ENCODE measurements at regions not wholly inside any gene's neighbourhood (a gene's known extent, or its start where the extent isn't known, plus 50 kb on each side); places are given as distances from the start of the nearest gene placed in this dataset.
"Not testable (repeated sequence)": the region's sequence is repeated elsewhere in the genome, so short reads cannot be mapped to it uniquely, and the experiment has no call there.

DNA sequence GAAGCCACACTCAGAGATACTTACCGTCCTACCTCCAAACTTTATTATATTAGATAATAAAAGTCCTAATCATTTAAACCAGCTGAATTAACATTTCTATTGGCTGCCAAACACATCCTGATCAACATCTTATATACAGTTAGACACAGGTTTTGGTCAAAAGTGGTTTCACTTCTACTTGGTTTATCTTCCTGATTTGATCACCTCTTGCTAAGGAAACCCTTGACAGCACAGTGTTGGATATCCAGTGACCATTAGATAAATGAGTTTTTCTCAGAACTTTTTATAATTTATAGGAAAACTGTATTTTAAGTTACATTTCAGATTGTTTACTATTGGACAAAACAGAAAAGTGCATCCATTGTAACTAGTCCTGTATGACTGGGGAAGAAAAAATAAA lies 198.4 kb upstream of the NR2F2 start:
- no peak for DNase-seq (ENCODE audit: low spot score)

DNA sequence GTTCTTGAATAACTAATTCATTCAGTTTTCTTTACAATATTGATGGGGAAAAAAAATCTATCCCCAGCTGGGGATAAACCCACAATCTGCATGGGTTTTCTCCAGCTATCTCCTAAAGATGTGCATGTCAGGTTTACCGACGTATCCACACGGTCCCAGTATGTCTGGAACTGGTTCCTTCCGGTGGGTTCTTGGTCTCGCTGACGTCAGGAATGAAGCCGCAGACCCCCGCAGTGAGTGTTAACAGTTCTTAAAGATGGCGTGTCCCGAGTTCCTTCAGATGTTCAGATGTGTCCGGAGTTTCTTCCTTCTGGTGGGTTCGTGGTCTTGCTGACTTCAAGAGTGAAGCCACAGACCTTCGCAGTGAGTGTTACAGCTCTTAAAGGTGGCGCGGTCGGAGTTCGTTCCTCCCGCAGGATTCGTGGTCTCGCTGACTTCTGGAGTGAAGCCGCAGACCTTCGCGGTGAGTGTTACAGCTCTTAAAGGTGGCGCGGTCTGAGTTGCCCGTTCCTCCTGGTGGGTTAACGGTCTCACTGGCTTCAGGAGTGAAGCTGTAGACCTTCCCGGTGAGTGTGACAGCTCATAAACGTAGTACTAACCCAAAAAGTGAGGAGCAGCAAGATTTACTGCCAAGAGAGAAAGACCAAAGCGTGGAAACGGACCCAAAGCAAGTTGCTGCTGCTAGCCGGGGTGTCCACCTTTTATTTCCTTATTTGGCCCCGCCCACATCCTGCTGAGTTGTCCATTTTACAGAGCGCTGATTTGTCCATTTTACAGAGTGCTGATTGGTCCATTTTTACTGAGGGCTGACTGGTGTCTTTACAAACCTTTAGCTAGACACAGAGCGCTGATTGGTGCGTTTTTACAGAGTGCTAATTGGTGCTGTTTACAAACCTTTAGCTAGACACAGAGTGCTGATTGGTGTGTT lies 195.1 kb upstream of the NR2F2 start:
- DNase-seq (ENCODE audit: low spot score) = no peak

DNA sequence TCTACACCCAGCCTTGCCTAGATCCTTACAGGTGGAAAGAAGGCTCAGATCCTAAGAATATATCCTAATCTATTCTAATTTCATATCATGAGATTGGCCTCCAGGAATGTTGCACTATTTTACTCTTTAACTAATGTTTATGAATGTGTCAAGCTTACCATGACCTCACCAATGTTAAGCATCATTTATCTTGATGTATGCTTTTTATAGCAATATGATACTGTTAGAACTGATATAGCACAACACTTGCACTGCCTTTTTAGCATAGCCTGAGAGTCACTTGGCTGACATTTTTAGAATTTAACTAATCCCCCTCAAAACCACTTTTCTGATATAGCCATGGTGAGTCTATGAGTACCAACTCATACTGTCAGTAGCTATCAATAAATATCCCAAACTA lies 191.5 kb upstream of the NR2F2 start:
- DNase-seq (ENCODE audit: low spot score) = no peak

DNA sequence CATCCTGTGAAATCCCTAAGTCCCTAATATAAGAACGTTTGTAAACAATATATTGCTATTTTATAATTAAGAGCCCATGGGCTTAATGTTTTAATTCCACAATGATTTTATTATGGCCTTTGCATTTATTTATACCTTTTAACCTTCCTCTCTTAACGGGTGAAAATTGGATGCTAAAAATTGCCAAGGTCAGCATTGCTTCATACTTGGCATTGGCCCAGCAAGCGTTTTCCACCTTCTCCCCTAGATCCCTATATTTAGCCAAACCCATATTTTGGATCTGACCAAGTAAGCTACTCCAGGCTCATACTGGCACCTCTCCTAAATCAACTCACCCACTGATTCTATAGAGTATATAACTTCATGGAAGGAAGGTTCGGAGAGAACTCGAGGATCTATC lies 188.0 kb upstream of the NR2F2 start:
- no peak for DNase-seq (ENCODE audit: low spot score)

DNA sequence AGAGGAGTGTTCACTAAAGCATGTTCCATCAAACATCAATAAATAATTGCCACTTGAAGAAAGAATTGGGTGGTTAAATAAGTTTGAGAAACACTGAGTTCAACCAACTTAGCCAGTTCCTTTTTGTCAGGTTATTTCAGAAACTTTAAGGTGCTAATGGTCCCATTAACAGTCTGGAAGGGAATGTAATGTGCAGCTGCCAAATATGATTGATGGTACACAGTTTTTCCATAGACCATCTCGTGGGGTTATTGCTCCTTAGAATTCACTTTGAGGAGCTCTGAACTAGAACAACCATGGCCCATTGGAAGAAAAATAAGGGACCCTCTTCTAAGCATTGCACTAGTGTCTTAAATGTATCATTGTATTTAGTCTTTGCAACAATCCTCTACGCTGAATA lies 185.8 kb upstream of the NR2F2 start:
- DNase-seq (ENCODE audit: low spot score) = no peak

DNA sequence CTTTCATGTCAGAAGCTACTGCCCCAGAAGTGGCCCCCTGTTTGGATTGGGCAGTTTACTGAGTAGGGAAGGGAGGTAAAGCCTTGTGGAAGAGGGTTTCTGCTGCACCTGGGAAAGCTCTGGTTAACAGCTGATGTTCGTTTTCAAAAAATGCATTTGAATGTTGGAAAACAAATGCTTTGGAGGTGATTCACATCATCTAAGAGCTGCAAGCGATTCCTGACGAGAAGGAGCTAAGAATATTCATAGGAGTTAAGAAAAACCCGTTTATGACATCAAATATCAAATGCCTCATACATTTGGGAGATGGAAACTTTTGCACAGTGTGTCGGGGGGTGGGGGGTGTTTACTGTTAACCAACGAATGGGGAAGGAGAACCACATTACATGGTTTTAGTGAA lies 183.8 kb upstream of the NR2F2 start:
- DNase-seq (ENCODE audit: low spot score) = peak; percentile 23

DNA sequence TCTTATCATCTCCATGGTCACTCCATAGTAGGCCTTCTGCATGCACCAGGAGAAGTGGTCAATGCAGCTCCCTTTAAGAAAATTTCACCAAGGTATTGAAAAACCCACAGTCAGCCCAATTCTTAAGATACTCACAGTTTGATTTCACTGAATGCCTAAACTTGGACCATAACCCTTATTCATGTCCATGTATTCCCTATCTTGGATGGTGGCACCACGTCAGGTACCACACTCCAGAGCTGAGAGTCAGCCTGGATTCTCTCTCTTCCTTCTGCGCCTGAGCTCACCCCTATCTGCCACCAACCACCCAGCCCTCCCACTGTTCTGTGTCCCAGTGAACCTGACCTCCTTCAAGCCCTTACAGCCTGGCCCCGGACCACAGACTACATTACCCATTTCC lies 183.2 kb upstream of the NR2F2 start:
- DNase-seq (ENCODE audit: low spot score) = no peak

DNA sequence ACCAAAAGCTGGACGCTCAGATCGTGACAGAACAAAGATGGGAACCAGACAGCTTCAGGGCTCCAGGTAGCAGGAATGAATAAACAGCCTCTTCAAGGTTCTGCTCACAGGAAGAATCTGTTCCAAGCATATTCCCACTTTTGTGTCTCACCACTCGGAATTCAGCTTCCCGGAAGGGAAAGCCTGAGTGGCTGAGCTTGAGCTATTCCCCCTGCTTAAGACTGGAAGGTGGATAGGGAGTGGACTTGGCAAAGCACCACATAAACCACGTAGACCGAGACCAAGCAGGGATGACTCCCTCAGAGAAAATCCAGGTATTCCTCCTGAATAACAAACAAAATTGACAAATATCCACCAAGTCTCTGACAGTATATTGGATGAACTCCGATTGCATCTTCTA lies 180.2 kb upstream of the NR2F2 start:
- DNase-seq (ENCODE audit: low spot score) = peak; percentile 79

DNA sequence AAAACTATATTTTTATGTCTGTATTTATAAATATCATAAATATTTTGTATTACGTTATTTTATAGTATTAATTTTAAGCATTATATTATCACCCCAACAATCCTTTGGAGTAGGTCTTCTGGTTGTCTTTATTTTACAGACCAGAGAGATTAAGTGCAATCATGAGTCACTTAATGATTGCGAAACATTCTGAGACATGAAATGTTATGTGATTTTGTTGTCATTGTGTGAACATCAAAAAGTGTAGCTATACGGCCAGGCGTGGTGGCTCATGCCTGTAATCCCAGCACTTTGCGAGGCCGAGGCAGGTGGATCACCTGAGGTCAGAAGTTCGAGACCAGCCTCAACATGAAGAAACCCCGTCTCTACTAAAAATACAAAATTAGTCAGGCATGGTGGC lies 178.8 kb upstream of the NR2F2 start:
- DNase-seq (ENCODE audit: low spot score) = peak; percentile 47

DNA sequence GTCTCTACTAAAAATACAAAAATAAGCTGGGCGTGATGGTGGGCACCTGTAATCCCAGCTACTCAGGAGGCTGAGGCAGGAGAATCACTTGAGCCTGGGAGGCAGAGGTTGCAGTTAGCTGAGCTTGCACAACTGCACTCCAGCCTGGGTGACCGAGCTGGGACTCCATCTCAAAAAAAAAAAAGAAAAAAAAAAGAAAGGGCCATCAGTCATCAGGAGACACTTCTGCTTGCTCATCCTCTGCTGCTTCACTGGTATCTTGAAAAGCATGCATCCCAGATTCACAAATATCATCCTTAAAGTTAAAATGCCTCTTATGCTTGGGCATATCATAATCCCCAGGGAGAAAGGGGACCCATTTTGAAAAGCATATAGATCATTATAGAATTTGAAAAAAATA lies 176.6 kb upstream of the NR2F2 start:
- no peak for DNase-seq (ENCODE audit: low spot score)

DNA sequence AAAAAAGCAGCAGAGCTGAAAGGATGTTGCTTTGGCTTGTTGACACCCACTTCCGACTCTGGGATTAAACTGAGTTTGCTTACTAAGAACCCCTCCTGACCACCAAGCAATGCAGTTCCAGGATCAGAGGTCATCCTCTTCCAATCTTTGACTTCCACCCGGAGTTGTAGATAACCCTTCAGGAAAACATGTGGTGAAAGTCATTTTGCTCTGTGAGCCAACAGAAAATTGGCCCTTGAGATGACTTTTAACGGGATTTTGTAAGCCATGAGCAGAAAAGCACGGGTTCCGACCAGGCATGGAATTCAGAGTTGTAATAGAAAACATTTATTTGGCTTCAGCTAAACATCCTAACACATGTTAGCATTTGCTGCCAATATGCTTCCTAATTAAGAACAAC lies 171.6 kb upstream of the NR2F2 start:
- no peak for DNase-seq (ENCODE audit: low spot score)

DNA sequence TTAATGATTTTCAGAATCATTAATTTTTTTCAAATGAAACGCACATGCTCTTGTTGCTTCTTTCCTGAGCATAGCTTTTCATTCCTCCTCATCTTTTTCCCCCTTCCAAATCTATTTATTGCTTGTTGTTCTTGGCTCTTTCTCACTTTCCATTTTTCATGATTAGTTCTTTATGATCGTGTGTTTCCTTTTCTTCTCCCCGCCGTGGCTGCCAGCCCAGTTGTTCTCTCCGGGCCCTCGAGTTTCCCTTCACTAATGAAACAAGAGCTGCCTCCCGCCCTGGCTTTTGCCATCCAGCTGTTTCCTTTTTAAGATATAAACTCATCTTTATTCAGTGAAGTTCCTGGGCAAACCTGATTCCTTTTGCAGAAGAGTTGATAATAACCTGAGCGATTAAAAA lies 170.2 kb upstream of the NR2F2 start:
- DNase-seq (ENCODE audit: low spot score) = no peak

DNA sequence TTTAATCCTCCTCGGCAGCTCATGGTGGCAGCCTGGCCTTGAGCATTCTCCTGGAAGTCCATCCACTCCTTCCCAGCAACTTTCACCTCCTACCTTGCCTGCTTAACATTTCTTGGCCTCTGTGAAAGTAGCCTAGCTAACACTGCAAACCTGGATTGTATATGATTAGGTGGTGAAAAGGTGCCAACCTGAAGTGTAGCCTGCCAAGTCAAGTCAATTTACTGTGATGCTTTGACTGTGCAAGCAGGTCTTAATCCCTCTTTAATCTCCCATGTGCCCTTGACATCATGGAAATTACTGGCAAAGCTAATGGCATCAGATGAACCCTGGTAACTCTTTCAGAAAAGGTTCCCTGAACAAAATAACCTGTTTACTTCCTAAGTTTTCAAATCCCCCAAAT lies 169.7 kb upstream of the NR2F2 start:
- no peak for DNase-seq (ENCODE audit: low spot score)

DNA sequence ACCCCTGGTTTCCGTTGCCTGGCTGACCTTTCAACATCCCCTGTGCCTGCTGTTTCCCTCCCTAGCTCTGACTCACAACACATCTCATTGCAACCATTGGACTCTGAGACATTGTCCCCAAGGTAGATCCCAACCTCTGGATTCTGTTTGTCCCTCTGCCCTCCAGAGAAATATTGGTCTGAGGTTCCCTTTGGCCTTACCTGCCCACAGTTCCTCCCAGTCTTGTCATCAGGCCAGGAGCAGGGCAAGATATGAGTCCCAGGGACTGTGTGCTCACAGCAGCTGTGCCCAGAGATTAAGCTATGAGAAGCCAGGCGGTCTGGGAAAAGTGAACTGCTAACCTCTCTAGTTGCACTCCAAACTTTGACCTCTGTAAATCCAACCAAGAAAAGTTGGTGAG lies 168.2 kb upstream of the NR2F2 start:
- DNase-seq (ENCODE audit: low spot score) = no peak

DNA sequence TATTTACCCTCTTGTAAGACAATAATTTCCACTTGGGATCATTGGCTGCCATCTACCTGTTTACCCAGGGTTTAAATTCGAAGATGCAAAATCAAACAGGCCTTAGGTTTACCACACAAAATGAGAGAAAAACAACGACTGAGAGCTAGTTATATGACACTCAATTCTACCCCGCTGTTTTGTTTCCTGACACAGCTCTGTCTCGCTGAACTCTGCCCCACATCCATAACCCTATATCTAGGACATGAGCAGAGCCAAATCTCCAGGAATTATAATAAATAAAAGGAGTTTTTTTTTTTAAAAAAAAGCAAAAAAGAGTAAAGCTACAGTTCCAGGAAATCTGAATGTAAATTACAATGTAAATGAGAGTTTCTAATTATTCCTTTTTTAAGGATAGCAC lies 165.4 kb upstream of the NR2F2 start:
- no peak for DNase-seq (ENCODE audit: low spot score)

DNA sequence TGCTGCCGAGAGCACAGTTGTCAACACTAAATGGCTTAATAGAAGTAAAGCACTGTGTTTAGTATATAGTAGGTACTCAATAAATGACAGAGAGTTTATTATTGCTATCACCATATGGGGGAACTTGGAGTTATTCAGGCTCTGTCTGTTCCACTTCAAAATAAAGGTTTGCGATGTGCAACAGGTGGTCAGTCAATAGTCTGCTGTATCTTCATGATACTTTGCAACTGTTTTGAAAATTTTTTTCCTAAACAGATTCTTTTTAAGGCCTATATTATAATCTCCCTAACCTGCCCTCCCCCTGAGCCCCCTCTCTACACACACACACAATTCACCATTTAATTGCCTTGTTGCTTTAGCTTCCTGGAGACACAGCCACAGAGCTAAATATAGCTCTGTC lies 164.7 kb upstream of the NR2F2 start:
- DNase-seq (ENCODE audit: low spot score) = no peak

DNA sequence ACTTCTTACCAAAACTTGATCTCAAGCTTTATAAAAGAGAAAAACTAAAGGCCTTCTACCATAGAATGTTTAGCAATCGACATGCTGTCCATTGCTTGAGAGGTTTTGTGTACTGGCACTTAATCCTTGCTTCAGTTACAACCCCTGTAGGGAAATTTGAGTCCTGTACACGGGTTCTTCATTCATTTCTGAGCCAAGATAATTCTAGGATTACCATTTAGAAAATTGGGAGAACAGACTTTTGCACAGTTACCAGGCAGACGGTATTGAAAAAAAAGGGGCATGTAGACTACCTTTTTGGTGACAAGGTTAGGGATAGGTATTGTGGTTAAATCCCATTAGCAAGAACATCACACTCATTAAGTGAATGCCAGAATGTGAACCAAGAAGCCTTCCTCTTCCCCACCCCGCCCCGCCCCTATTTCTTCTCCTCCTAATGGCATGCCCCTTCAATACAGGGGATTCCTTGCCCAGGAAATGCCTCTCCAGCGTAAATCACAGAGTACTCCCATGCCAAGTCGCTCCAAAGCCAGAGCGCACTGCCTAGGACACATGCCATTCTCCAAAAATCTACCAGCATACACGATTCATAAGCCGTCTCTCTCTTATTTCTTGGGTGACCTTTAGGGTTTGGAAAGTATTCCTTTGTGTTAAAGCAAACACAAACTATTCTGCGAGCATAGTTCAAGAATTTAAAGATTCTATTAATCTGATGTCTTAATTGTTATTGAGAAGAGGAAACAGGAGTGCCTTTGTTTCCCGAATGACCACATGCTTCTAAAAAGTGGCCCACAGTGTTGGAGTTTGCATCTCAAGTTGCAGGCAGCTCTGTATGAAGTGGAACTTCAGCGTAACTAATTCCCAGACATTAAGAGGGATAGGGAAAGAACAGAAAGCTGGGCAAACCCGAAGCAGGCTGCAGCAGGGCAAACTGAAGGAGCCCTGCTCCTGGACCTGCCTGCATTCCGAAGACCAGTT lies 164.0 kb upstream of the NR2F2 start:
- DNase-seq (ENCODE audit: low spot score) = no peak

DNA sequence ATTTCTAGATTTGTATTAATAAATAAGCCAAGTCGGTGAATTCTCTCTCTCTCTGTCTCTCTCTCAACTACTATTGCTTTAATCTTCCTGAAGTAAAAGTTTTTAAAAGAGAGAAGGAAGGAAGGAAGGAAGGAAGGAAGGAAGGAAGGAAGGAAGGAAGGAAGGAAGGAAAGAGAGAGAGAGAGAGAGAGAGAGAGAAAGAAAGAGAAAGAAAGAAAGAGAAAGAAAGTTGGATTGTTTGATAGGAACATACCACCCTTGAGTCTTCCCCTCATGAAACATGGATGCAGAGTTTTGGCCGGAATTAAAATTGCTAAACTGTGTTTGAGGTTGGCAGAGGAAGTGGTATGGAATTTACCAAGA lies 159.9 kb upstream of the NR2F2 start:
- DNase-seq (ENCODE audit: low spot score) = not testable (repeated sequence)

DNA sequence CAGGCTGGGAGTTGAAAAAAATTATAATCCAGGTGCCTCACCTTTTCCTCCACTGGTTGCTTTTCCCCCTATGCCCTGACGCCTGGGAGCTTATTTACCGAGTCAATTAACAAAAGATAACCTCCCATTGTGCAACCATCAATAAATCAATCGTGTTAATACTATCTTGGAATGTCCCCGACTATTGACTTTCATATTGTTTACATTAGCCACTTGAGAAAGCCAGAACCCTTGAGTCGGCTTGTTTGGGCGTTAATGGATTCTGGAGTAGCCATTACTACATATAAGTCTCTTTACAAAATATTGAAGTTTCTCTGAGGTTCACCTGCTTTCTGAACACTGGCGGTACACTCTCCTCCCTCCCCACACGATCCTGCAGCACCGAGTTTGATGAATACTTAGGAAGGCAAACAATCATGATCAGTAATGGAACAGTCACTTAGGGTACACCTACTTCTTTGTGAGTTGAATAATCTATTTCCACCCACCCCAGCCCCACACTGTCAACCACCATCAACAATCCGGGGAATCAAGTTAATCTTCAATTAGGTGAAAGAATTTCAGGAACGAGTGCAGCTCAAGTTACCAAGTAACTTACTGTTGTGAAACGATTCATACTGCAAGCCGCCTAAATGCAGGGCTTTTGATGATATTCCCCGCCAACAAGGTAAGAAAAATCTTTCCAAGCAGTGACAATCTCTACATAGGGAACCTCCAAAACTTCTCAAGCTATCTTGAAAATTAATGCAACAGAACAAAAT lies 159.3 kb upstream of the NR2F2 start:
- DNase-seq (ENCODE audit: low spot score) = peak; percentile 80

DNA sequence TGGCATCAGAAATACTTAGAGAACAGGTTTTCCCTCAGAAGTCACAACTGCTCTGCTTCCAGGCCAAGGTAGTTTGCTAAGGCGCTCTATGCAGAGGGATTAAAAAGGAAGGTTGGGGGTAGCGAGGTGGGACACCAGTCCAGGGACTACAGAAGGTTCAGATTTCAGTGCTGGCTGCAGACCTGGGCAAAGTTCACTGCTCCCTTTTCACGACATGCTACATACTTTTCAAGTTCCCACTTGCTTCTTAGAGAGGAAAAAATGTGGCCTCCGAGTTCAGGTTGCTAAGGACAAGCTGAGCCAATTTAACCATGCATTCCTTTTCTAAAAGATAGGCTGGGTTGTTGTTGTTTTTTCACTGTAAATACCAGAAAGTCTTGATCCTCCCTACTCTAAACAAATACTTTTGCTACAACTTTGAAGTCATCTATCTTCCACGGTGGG lies 158.6 kb upstream of the NR2F2 start:
- DNase-seq (ENCODE audit: low spot score) = peak; percentile 25

DNA sequence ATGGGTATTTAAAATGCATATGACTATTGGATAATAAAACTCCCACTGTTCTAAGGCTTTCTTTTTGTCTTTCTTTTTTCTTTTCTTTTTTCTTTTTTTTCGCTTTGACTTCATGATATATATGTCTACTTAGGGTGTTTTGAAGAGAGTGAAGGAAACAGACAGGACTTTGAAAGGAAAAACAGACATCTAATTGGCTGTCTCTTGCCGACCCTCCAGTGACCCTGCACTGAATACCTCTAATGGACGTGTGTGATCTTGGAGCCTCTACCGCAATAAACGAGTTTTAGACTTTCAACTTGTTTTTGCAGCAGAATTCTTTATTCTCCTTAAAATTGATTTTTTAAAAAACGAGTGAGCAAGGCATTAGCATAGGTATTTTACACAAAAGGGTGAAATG lies 158.1 kb upstream of the NR2F2 start:
- DNase-seq (ENCODE audit: low spot score) = no peak

DNA sequence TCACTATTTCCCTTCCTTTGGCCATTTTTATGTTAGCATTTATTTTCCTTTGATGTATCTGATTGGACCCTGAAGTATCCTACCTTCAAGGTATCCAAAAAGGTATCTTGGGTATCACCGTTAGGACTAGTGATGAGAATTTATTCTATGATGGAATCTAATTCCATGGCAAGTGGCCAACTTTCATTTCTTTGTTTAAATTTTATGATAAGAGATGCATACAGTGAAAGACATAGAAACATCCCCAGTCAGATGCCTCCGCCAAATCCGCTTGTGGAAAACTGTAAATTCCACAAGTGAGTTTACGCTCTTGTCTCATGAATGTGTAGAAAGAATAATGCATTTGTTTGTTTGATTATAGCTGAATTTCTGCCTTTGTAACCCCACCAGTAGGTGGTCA lies 153.7 kb upstream of the NR2F2 start:
- no peak for DNase-seq (ENCODE audit: low spot score)
